Skeletal muscle tissue (tissue), 3 donors: ENCODE measurements at regions not wholly inside any gene's neighbourhood (a gene's known extent, or its start where the extent isn't known, plus 50 kb on each side); places are given as distances from the start of the nearest gene placed in this dataset.

Experiments used
- H3K27ac ChIP-seq: one replicate; pipeline ENCODE4 v1.7.0; 2013; ENCODE audit warnings: mild to moderate bottlenecking, low read depth, low read length, inconsistent platforms
- H3K27me3 ChIP-seq, 3 donors: one replicate each; pipeline ENCODE4 v1.7.0; 2013; ENCODE audit warnings: low read length in 3 of 3; ENCODE audit not compliant: control insufficient read depth in 3 of 3, insufficient read depth in 3 of 3
- H3K36me3 ChIP-seq, 3 donors: one replicate each; pipeline ENCODE4 v1.7.0; 2013; ENCODE audit warnings: low read length in 3 of 3; ENCODE audit not compliant: control insufficient read depth in 3 of 3, insufficient read depth in 3 of 3
- H3K4me1 ChIP-seq, 3 donors: one replicate each; pipeline ENCODE4 v1.7.0; 2013; ENCODE audit warnings: low read length in 3 of 3, mild to moderate bottlenecking in 3 of 3; ENCODE audit not compliant: control insufficient read depth in 3 of 3, insufficient read depth in 3 of 3
- H3K4me3 ChIP-seq, 3 donors: one replicate each; pipeline ENCODE4 v1.7.0; 2013; ENCODE audit warnings: low read length in 3 of 3
- H3K9ac ChIP-seq, 3 donors: one replicate each; pipeline ENCODE4 v1.7.0; 2013; ENCODE audit warnings: low read length in 3 of 3, mild to moderate bottlenecking in 3 of 3, moderate library complexity in 2 of 3, low read depth in 1 of 3
- H3K9me3 ChIP-seq, 3 donors: one replicate each; pipeline ENCODE4 v1.7.0; 2013; ENCODE audit warnings: low read length in 3 of 3; ENCODE audit not compliant: control insufficient read depth in 3 of 3
- donor health status: Osteomylitis.

- H3K9ac ChIP-seq, result no peak overlapping the region
- H3K4me3 ChIP-seq, result no peak overlapping the region
- no peak overlapping the region for H3K27ac ChIP-seq
- no peaks in the 10 kb centered on the region for H3K36me3 ChIP-seq
- H3K27me3 ChIP-seq, result no peaks in the 10 kb centered on the region
- peaks cover 5 to 10% (median 7%) of the 10 kb centered on the region in 3 donors for H3K4me1 ChIP-seq
- H3K9me3 ChIP-seq, result no peaks in the 10 kb centered on the region
Observed at GRCh38 chr14:100389497-100390104, 66.5 kb downstream of the SLC25A47 start.

DNA sequence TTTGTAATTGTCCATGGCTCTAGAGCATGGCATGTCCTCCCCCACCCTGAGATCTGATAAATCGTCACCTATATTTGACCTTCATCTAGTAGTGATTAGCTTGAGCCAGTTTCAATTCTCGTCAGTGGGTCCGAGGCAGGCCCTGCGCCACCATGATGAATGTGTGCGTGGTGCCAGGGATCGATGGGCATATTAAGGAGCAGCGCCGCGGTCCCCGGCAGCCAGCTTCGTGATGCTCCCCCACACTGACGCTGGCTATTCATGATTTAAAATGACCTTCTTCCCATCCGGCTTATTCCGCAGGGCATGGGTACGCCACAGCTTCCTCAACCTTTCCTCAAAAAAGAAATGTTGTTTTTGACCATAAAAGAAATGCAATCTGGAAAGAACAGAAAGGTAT is 68.0 kb downstream of the SLC25A47 start:
- H3K9ac ChIP-seq, result no peak overlapping the region
- no peaks in the 10 kb centered on the region for H3K9me3 ChIP-seq
- H3K27me3 ChIP-seq, result no peaks in the 10 kb centered on the region
- H3K4me3 ChIP-seq, result no peak overlapping the region
- no peaks in the 10 kb centered on the region for H3K36me3 ChIP-seq
- H3K4me1 ChIP-seq, result peaks cover 5 to 10% (median 7%) of the 10 kb centered on the region in 3 donors
- H3K27ac ChIP-seq, result no peak overlapping the region

- Histone ChIP-seq H3K4me1 (peaks cover 5 to 10% (median 7%) of the 10 kb centered on the region in 3 donors), H3K9ac (no peak overlapping the region), H3K27me3 (no peaks in the 10 kb centered on the region), H3K27ac (no peak overlapping the region), H3K9me3 (no peaks in the 10 kb centered on the region), H3K4me3 (no peak overlapping the region), H3K36me3 (no peaks in the 10 kb centered on the region)
Observed at GRCh38 chr14:100391724-100392123, 68.6 kb downstream of the SLC25A47 start.

DNA sequence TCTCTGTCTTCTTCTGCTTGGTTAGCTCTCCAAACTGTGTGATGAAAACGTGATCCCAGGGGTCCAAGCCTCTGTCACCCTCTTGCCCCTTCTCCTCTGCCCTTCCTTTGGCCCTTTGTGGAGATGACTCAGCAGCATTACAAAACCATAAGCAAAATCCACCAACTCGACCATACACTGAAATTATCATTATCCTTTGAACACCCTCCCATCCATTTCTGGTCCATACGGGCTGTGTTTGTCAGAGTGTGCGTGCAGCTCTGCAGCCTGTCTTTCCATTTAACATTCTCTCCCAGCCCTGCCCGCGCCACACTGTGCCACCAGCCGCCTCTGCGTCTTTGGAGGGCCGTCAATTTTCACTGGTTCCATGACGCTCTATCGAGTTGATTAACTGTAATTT is 69.2 kb downstream of the SLC25A47 start:
- no peaks in the 10 kb centered on the region for H3K36me3 ChIP-seq
- H3K27me3 ChIP-seq, result no peaks in the 10 kb centered on the region
- no peak overlapping the region for H3K27ac ChIP-seq
- no peak overlapping the region for H3K4me3 ChIP-seq
- no peak overlapping the region for H3K9ac ChIP-seq
- no peaks in the 10 kb centered on the region for H3K9me3 ChIP-seq
- peaks cover 5 to 10% (median 7%) of the 10 kb centered on the region in 3 donors for H3K4me1 ChIP-seq

GRCh38 chr14:100393362-100393761 is 70.2 kb downstream of the SLC25A47 start:
- Histone ChIP-seq H3K36me3 (no peaks in the 10 kb centered on the region), H3K27ac (no peak overlapping the region), H3K27me3 (no peaks in the 10 kb centered on the region), H3K4me1 (peaks cover 5 to 10% (median 7%) of the 10 kb centered on the region in 3 donors), H3K4me3 (no peak overlapping the region), H3K9ac (no peak overlapping the region), H3K9me3 (no peaks in the 10 kb centered on the region)

DNA sequence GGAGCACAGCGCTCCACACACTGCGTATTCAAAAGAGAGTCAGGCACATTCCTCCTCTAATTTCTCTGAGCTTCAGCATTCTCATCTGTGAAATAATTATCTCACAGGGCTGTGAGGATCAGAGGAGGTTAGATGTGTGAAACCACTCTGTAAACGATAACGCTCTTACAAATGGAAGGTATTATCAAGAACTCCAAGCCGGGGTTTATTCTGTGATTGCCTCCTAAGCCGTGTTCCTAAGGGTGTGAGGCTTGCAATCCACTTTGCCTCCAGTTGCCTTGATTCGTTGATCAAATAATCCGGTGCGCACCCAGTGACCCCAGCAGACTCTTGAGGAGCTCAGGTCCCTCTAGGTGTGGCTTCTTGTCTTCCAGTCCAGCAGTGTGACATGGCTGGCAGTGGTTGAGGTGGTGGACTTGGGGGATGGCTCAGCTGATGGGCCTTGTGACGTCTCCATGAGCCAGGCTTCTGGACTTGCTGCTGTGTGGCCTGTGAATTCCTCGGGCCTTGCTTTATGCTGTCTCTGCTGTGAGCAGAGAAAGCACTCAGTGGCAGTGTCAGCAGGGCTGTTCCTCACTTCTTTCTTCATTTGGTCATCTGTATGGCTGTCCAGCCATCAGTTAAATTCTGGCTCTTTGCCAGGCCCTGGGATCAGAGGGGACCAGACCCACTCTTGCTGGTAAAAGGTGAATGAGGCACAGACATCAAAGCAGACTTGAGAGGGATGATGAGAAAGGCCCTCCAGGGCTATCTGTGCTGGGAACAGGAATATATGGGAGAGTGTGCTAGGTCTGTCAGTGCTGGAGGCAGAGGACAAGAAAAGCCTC is 71.0 kb downstream of the SLC25A47 start:
- no peaks in the 10 kb centered on the region for H3K9me3 ChIP-seq
- H3K36me3 ChIP-seq, result no peaks in the 10 kb centered on the region
- peaks cover 5 to 10% (median 7%) of the 10 kb centered on the region in 3 donors for H3K4me1 ChIP-seq
- no peak overlapping the region for H3K4me3 ChIP-seq
- no peak overlapping the region for H3K9ac ChIP-seq
- no peak overlapping the region for H3K27ac ChIP-seq
- no peaks in the 10 kb centered on the region for H3K27me3 ChIP-seq

GRCh38 chr14:100394886-100395672 is 71.9 kb downstream of the SLC25A47 start:
- Histone ChIP-seq H3K9me3 (no peaks in the 10 kb centered on the region), H3K27me3 (no peaks in the 10 kb centered on the region), H3K36me3 (no peaks in the 10 kb centered on the region), H3K27ac (no peak overlapping the region), H3K4me3 (no peak overlapping the region), H3K4me1 (peaks cover 0 to 7% (median 7%) of the 10 kb centered on the region in 3 donors), H3K9ac (no peak overlapping the region)

DNA sequence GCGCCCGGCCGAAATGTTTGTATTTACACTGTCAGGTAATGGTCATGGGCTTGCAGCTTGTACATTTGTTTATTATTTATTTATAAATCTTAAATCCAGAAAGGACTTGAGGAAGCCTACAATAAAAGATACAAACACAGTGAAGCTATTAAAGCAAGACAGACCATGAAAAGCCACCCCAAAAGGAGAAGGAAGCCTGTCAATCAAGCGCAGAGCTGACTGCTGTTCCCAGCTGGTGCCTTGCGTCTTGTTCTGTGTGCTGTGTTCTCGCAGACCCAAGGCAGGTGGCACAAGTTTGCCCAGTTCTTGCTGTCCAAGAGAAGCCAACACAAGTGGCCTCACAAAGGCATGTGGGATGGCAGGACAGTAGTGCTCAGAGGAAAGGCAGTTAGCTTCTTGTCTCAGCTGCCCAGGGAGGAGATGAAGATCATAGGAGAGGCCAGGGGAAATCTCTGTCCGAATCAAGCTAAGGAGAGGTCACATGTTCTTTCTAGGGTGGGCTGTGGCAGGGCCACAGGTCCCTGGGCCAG is 73.2 kb downstream of the SLC25A47 start:
- Histone ChIP-seq H3K36me3 (no peaks in the 10 kb centered on the region), H3K27me3 (no peaks in the 10 kb centered on the region), H3K4me3 (no peak overlapping the region), H3K27ac (no peak overlapping the region), H3K9me3 (no peaks in the 10 kb centered on the region), H3K4me1 (peaks cover 0 to 6% (median 5%) of the 10 kb centered on the region in 3 donors), H3K9ac (no peak overlapping the region)

DNA sequence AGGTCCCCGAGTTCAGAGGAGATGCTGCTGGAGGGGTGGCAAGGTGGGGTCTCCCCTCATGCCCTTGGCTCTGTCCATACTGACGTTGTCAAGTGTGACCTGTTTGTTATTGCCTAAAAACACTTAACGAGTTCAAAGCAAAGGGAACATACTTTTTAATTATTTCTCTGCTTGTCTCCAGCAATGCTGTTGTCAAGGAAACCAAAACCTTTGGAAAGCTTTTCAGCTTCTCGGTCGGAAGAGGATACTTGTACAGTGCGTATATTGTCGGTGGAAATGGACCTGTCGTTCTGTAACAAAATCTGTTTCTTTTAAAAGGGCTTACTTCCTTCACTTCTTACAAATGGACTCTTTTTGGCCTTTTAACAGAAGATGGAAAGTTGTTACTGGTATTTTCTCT is 73.9 kb downstream of the SLC25A47 start:
- Histone ChIP-seq H3K36me3 (no peaks in the 10 kb centered on the region), H3K27me3 (no peaks in the 10 kb centered on the region), H3K4me1 (peaks cover 0 to 6% (median 5%) of the 10 kb centered on the region in 3 donors), H3K4me3 (no peak overlapping the region), H3K9me3 (no peaks in the 10 kb centered on the region), H3K27ac (no peak overlapping the region), H3K9ac (no peak overlapping the region)
